ENCODE measurements at regions not wholly inside any gene's neighbourhood (a gene's known extent, or its start where the extent isn't known, plus 50 kb on each side); places are given as distances from the start of the nearest gene placed in this dataset.

DNA sequence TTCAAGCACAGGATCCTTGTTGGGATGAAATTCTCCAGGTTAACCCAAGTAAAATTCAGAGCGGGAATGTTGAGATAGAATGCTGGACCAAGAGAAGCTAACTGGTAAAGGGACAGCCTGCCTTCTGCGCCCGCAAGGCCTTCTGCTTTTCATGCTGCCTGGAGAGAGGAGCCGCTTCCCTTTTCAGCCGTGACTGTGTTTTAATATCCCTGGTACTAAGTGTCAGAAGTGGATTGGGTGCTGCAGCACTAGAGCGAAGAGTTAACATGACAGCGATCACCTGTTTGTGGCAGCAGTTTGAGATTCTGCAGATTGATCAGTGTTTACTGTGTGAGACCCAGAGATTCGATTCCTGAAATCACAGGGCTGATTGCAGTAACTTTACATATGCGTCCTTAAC, 197.4 kb upstream of the ZNF536 start:
- no peak for TF ChIP-seq POLR2A (IDR thresholded peaks at IDR 0.05)
- TF ChIP-seq POLR2AphosphoS5 (IDR thresholded peaks at IDR 0.05): no peak
- TF ChIP-seq EP300 (IDR thresholded peaks at IDR 0.05): no peak
- no peak for TF ChIP-seq CTCF (IDR thresholded peaks at IDR 0.05)
- Histone ChIP-seq H3K9me3 (peaks cover 0 to 6% (median 0%) of the 10 kb centered on the region in 3 donors), H3K4me1 (no peaks in the 10 kb centered on the region), H3K4me3 (no peak overlapping the region), H3K36me3 (no peaks in the 10 kb centered on the region), H3K27me3 (peaks cover 22% of the 10 kb centered on the region), H3K27ac (no peak overlapping the region)
- 61 to 67% methylated on average over 3 to 9 of the region's 9 CpGs for WGBS, 2 donors (ENCODE audit: low coverage in 1 of 2)
- no peak for ATAC-seq

DNA sequence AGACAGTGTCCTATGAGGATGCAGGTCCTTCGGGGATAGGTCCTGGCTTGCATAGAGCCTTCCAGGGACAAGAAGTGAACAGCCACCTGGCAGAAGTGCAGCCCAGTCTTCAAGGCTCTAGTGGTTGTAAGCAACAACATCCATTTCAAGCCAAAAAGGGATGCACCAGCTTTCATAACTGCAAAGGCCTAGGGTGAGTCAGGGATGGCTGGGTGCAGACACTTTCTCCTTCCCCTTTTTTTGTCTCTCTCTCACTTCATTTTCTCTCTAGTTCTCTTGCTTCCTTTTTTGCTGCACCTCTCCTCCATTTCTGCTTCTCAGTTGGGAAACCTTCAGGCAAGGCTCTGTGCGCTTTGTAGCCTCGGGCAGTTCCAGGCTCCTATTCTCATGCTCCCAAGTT, 196.2 kb upstream of the ZNF536 start:
- Histone ChIP-seq H3K27ac (no peak overlapping the region), H3K36me3 (no peaks in the 10 kb centered on the region), H3K9me3 (peaks cover 0 to 18% (median 0%) of the 10 kb centered on the region in 3 donors), H3K27me3 (peaks cover 22% of the 10 kb centered on the region), H3K4me1 (no peaks in the 10 kb centered on the region), H3K4me3 (no peak overlapping the region)
- TF ChIP-seq POLR2A (IDR thresholded peaks at IDR 0.05) (no peak), CTCF (IDR thresholded peaks at IDR 0.05) (no peak), EP300 (IDR thresholded peaks at IDR 0.05) (no peak), POLR2AphosphoS5 (IDR thresholded peaks at IDR 0.05) (no peak)
- 94 to 100% methylated on average over 1 to 3 of the region's 3 CpGs for WGBS, 2 donors (ENCODE audit: low coverage in 1 of 2)
- no peak for ATAC-seq

DNA sequence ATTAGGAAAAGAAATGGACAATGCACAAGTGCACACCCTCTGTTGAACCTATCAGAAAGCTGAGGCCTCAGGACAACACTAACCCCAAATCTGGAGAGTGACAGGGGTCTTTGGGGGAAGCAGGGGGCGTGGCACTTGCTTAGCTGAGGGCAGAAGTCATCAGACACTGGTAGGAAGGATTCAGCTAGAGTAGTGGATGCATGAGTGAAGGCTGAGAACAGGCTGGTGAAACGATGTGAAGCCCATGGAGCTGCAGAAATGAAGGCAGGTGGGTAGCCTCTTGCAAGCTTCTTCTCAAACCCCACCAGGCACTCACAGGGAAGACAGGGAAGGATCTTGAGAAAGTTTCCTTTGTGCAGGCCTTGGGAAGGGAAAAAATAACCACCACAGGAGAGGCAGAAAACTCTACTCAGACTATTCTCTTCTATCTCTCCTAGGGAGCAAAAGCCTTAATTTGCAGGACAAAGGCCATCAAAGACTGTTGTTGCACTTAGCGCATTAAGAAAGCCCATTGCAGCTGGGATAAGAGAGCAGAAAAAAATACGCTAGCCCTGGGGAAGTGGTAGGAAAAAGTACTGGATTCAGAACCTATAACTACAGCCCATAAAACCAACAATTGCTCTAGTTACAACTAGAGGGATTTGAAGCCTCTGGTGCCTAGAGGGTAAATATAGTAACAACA, 193.3 kb upstream of the ZNF536 start:
- H3K9me3 ChIP-seq: peaks cover 0 to 42% (median 0%) of the 10 kb centered on the region in 3 donors
- H3K4me1 ChIP-seq: no peaks in the 10 kb centered on the region
- H3K27me3 ChIP-seq: peaks cover 5% of the 10 kb centered on the region
- no peak for ATAC-seq
- no peak for TF ChIP-seq POLR2A (IDR thresholded peaks at IDR 0.05)
- TF ChIP-seq POLR2AphosphoS5 (IDR thresholded peaks at IDR 0.05): no peak
- TF ChIP-seq EP300 (IDR thresholded peaks at IDR 0.05): no peak
- no peak for TF ChIP-seq CTCF (IDR thresholded peaks at IDR 0.05)
- H3K4me3 ChIP-seq: no peak overlapping the region
- H3K36me3 ChIP-seq: no peaks in the 10 kb centered on the region
- WGBS, 2 donors (ENCODE audit: low coverage in 1 of 2): 38 to 39% methylated on average over 2 to 4 of the region's 4 CpGs
- no peak overlapping the region for H3K27ac ChIP-seq

GRCh38 chr19:30180691-30181090, 191.5 kb upstream of the ZNF536 start:
- ATAC-seq: no peak
- H3K9me3 ChIP-seq: peaks cover 0 to 59% (median 0%) of the 10 kb centered on the region in 3 donors

More at GRCh38 chr19:30180691-30181090, 191.5 kb upstream of the ZNF536 start:
- H3K27ac ChIP-seq: no peak overlapping the region
- H3K4me3 ChIP-seq: no peak overlapping the region
- no peaks in the 10 kb centered on the region for H3K4me1 ChIP-seq
- H3K36me3 ChIP-seq: no peaks in the 10 kb centered on the region
- H3K27me3 ChIP-seq: peaks cover 5% of the 10 kb centered on the region
- WGBS, 2 donors (ENCODE audit: low coverage in 1 of 2): 81 to 86% methylated on average over 1 of the region's 1 CpG
- TF ChIP-seq CTCF (IDR thresholded peaks at IDR 0.05) (no peak), POLR2A (IDR thresholded peaks at IDR 0.05) (no peak), EP300 (IDR thresholded peaks at IDR 0.05) (no peak), POLR2AphosphoS5 (IDR thresholded peaks at IDR 0.05) (no peak)

Data from gastroesophageal sphincter (tissue), 4 donors.